ENCODE measurements at regions not wholly inside any gene's neighbourhood (a gene's known extent, or its start where the extent isn't known, plus 50 kb on each side); places are given as distances from the start of the nearest gene placed in this dataset.

DNA sequence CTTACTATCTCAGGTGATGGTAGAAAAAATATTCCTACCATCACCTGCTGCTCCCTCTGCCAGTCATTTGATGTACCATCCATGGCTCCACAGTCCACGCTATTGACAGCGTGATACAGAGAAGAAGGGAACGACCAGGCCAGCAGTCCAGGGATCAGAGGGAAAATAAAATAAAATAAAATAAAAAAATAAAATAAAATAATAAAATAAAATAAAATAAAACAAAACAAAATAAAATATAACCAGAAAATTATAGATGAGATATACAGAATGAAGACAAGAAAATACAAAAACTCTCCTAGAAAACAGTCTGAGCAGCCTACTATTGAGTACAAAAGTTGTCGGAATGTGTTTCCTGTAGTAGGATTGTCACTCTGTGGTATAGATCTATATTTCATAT lies 619.4 kb upstream of the TMPRSS15 start:
- Histone ChIP-seq H3K36me3 (no peaks in the 10 kb centered on the region), H3K4me1 (no peaks in the 10 kb centered on the region), H3K27ac (no peak overlapping the region), H3K9me3 (no peaks in the 10 kb centered on the region), H3K27me3 (no peaks in the 10 kb centered on the region), H3K4me3 (no peak overlapping the region)
- ATAC-seq (ENCODE audit: low FRiP score in 2 of 2): no peak
- no peak for TF ChIP-seq POLR2A (IDR thresholded peaks at IDR 0.05)
- no peak for TF ChIP-seq EP300 (IDR thresholded peaks at IDR 0.05)
- no peak for TF ChIP-seq CTCF (IDR thresholded peaks at IDR 0.05)
- no peak for TF ChIP-seq POLR2AphosphoS5 (IDR thresholded peaks at IDR 0.05)
- no peak for DNase-seq
- 93 to 96% methylated on average over 4 of the region's 4 CpGs for WGBS, 2 donors

DNA sequence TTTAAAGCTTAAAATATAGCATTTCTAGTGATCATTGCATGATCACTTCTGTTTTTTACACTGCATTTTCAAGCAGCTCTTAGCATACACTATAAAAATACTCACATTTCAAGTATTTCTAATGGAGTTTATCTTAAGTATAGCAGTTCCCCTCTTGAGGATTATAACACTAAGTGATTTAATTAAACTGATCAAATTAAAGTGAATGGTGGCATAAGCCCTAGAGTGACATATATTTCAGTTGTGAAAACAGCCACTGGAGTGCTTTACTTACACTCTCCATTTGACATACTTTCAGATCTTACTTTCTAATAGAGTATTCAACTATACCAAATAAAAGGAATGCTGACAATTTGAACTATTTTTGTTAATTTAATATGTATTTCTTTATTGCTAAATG lies 623.3 kb upstream of the TMPRSS15 start:
- Histone ChIP-seq H3K9me3 (no peaks in the 10 kb centered on the region), H3K4me1 (no peaks in the 10 kb centered on the region), H3K36me3 (no peaks in the 10 kb centered on the region), H3K27ac (no peak overlapping the region), H3K27me3 (no peaks in the 10 kb centered on the region), H3K4me3 (no peak overlapping the region)
- DNase-seq: no peak
- TF ChIP-seq EP300 (IDR thresholded peaks at IDR 0.05) (no peak), POLR2AphosphoS5 (IDR thresholded peaks at IDR 0.05) (no peak), POLR2A (IDR thresholded peaks at IDR 0.05) (no peak), CTCF (IDR thresholded peaks at IDR 0.05) (no peak)
- no peak for ATAC-seq (ENCODE audit: low FRiP score in 2 of 2)

DNA sequence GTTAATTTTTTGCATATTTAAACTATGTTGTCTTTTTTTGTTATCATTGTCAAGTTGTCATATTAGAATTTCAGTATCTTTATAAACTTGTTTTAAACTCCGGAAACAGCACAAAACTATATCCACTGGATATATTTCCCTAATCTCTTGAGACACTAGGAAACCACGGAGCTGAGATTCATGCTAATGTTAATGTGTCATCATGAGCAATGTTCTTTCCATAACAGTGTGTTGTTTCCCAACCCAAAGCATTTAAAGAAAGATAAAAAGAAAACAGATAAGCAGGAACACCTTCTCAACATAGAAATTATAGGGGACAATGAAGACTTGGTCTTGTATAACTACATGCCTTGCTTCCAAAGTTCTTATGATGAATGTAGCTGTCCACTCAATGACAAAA lies 626.2 kb upstream of the TMPRSS15 start:
- Histone ChIP-seq H3K4me1 (no peaks in the 10 kb centered on the region), H3K36me3 (no peaks in the 10 kb centered on the region), H3K27ac (no peak overlapping the region), H3K27me3 (no peaks in the 10 kb centered on the region), H3K9me3 (no peaks in the 10 kb centered on the region), H3K4me3 (no peak overlapping the region)
- TF ChIP-seq POLR2AphosphoS5 (IDR thresholded peaks at IDR 0.05) (no peak), EP300 (IDR thresholded peaks at IDR 0.05) (no peak), CTCF (IDR thresholded peaks at IDR 0.05) (no peak), POLR2A (IDR thresholded peaks at IDR 0.05) (no peak)
- DNase-seq: no peak
- no peak for ATAC-seq (ENCODE audit: low FRiP score in 2 of 2)
- 70 to 75% methylated on average over 2 of the region's 2 CpGs for WGBS, 2 donors

GRCh38 chr21:19031953-19032352 lies 628.4 kb upstream of the TMPRSS15 start:
- TF ChIP-seq POLR2A (IDR thresholded peaks at IDR 0.05): no peak
- TF ChIP-seq POLR2AphosphoS5 (IDR thresholded peaks at IDR 0.05): no peak
- TF ChIP-seq EP300 (IDR thresholded peaks at IDR 0.05): no peak
- TF ChIP-seq CTCF (IDR thresholded peaks at IDR 0.05): no peak
- Histone ChIP-seq H3K27ac (no peak overlapping the region), H3K4me3 (no peak overlapping the region), H3K4me1 (no peaks in the 10 kb centered on the region), H3K27me3 (no peaks in the 10 kb centered on the region), H3K36me3 (no peaks in the 10 kb centered on the region), H3K9me3 (no peaks in the 10 kb centered on the region)
- DNase-seq: no peak
- no peak for ATAC-seq (ENCODE audit: low FRiP score in 2 of 2)
- 61 to 76% methylated on average over 1 of the region's 1 CpG for WGBS, 2 donors

DNA sequence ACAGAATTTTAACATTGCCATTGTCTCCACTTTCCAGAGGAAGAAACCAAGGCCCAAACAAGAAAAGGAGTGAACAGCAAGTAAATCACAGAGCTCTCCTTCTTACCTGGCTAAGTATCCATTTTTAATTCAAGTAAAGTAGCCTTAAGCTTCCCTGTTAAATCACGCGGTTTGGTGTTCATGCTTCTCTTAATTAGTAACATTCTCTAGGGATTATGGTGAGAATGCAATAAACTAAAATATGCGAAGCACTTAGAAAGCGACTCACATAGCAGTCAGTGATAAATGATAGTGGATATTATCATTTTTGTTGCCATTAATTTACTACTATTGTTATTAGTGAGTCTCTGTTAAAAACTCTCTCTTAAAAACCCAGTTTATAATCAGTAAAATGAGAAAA lies 630.5 kb upstream of the TMPRSS15 start:
- Histone ChIP-seq H3K27me3 (no peaks in the 10 kb centered on the region), H3K4me3 (no peak overlapping the region), H3K4me1 (no peaks in the 10 kb centered on the region), H3K36me3 (no peaks in the 10 kb centered on the region), H3K27ac (no peak overlapping the region), H3K9me3 (peaks cover 0 to 3% (median 0%) of the 10 kb centered on the region in 4 donors)
- no peak for ATAC-seq (ENCODE audit: low FRiP score in 2 of 2)
- DNase-seq: no peak
- TF ChIP-seq POLR2AphosphoS5 (IDR thresholded peaks at IDR 0.05): no peak
- TF ChIP-seq POLR2A (IDR thresholded peaks at IDR 0.05): no peak
- TF ChIP-seq CTCF (IDR thresholded peaks at IDR 0.05): no peak
- no peak for TF ChIP-seq EP300 (IDR thresholded peaks at IDR 0.05)
- 92 to 94% methylated on average over 4 of the region's 4 CpGs for WGBS, 2 donors
